Glutamatergic neuron (in vitro differentiated cells): ENCODE measurements at regions not wholly inside any gene's neighbourhood (a gene's known extent, or its start where the extent isn't known, plus 50 kb on each side); places are given as distances from the start of the nearest gene placed in this dataset.
"Not testable (repeated sequence)": the region's sequence is repeated elsewhere in the genome, so short reads cannot be mapped to it uniquely, and the experiment has no call there.

ENCODE experiments used
- DNase-seq: peaks from one replicate; pipeline ENCODE4 v3.0.0; 2022
- H3K27ac Mint-ChIP-seq: one replicate; pipeline ENCODE4 v1.8.0; 2020; ENCODE audit warnings: mild to moderate bottlenecking, mixed read lengths, inconsistent platforms; ENCODE audit not compliant: unreplicated experiment
- H3K27me3 Mint-ChIP-seq: one replicate; pipeline ENCODE4 v1.8.0; 2020; ENCODE audit warnings: mild to moderate bottlenecking, moderate library complexity, mixed read lengths, inconsistent platforms; ENCODE audit not compliant: unreplicated experiment
- H3K36me3 Mint-ChIP-seq: one replicate; pipeline ENCODE4 v1.8.0; 2020; ENCODE audit warnings: mild to moderate bottlenecking, mixed read lengths, inconsistent platforms; ENCODE audit not compliant: unreplicated experiment
- H3K4me1 Mint-ChIP-seq: one replicate; pipeline ENCODE4 v1.8.0; 2020; ENCODE audit warnings: mild to moderate bottlenecking, low read depth, mixed read lengths, inconsistent platforms; ENCODE audit not compliant: unreplicated experiment
- H3K4me3 Mint-ChIP-seq: one replicate; pipeline ENCODE4 v1.8.0; 2020; ENCODE audit warnings: mild to moderate bottlenecking, mixed read lengths, inconsistent platforms; ENCODE audit not compliant: unreplicated experiment
- H3K9me3 Mint-ChIP-seq: one replicate; pipeline ENCODE4 v1.8.0; 2020; ENCODE audit warnings: mild to moderate bottlenecking, moderate library complexity, mixed read lengths, inconsistent platforms; ENCODE audit not compliant: unreplicated experiment
- CTCF ChIP-seq: fragments of 200-600 bp; sonication (generic); IDR thresholded peaks from one replicate; pipeline ENCODE4 v1.5.0; 2021; ENCODE audit not compliant: partially characterized antibody, unreplicated experiment

GRCh38 chr3:178345944-178346343, 190.3 kb upstream of the KCNMB2 start:
- no peak for TF ChIP-seq CTCF
- Mint-ChIP-seq H3K9me3 (no peaks in the 10 kb centered on the region), H3K4me3 (no peak overlapping the region), H3K36me3 (no peaks in the 10 kb centered on the region), H3K4me1 (no peaks in the 10 kb centered on the region), H3K27ac (no peak overlapping the region), H3K27me3 (no peaks in the 10 kb centered on the region)
- no peak for DNase-seq

GRCh38 chr3:178348561-178349217, 187.5 kb upstream of the KCNMB2 start:
- H3K36me3 Mint-ChIP-seq, DNase-seq, H3K9me3 Mint-ChIP-seq, H3K4me3 Mint-ChIP-seq, H3K27ac Mint-ChIP-seq, H3K27me3 Mint-ChIP-seq: not testable (repeated sequence)
- peaks cover 12% of the 10 kb centered on the region for H3K4me1 Mint-ChIP-seq

GRCh38 chr3:178349218-178349596, 187.0 kb upstream of the KCNMB2 start:
- H3K27me3 Mint-ChIP-seq, H3K4me3 Mint-ChIP-seq, H3K36me3 Mint-ChIP-seq, H3K9me3 Mint-ChIP-seq, H3K27ac Mint-ChIP-seq, DNase-seq: not testable (repeated sequence)
- peaks cover 12% of the 10 kb centered on the region for H3K4me1 Mint-ChIP-seq

- Mint-ChIP-seq H3K27ac (no peak overlapping the region), H3K4me3 (no peak overlapping the region), H3K9me3 (no peaks in the 10 kb centered on the region), H3K27me3 (no peaks in the 10 kb centered on the region), H3K36me3 (no peaks in the 10 kb centered on the region), H3K4me1 (peaks cover 12% of the 10 kb centered on the region)
- TF ChIP-seq CTCF: no peak
- no peak for DNase-seq
Measured at GRCh38 chr3:178350763-178351162, 185.5 kb upstream of the KCNMB2 start.

- no peak overlapping the region for H3K4me3 Mint-ChIP-seq
- H3K27me3 Mint-ChIP-seq: no peaks in the 10 kb centered on the region
- no peak for DNase-seq
- H3K4me1 Mint-ChIP-seq: peaks cover 12% of the 10 kb centered on the region
- H3K36me3 Mint-ChIP-seq: no peaks in the 10 kb centered on the region
- no peaks in the 10 kb centered on the region for H3K9me3 Mint-ChIP-seq
- H3K27ac Mint-ChIP-seq: peak overlapping the region; percentile 80
- no peak for TF ChIP-seq CTCF
Measured at GRCh38 chr3:178352326-178353005, 183.8 kb upstream of the KCNMB2 start.

GRCh38 chr3:178353006-178353694, 183.1 kb upstream of the KCNMB2 start:
- Mint-ChIP-seq H3K4me3 (no peak overlapping the region), H3K36me3 (no peaks in the 10 kb centered on the region), H3K27me3 (no peaks in the 10 kb centered on the region), H3K9me3 (no peaks in the 10 kb centered on the region), H3K27ac (no peak overlapping the region), H3K4me1 (peaks cover 12% of the 10 kb centered on the region)
- no peak for TF ChIP-seq CTCF
- no peak for DNase-seq
